HL-60 (cell line): ENCODE measurements at regions not wholly inside any gene's neighbourhood (a gene's known extent, or its start where the extent isn't known, plus 50 kb on each side); places are given as distances from the start of the nearest gene placed in this dataset.

Source experiments
- DNase-seq, 2 experiments: peaks; one replicate each; pipeline ENCODE4 v3.0.0-alpha.2; 2010 to 2020; ENCODE audit warnings: low read depth in 1 of 2, low spot score in 1 of 2
- H3K27ac ChIP-seq: fragments of 250-450 bp; sonication (Bioruptor Pico); replicated peaks from 2 replicates; pipeline ENCODE4 v1.5.1; 2020; ENCODE audit warnings: mild to moderate bottlenecking, moderate library complexity
- H3K27me3 ChIP-seq: fragments of 250-450 bp; sonication (Bioruptor Pico); 2 replicates; pipeline ENCODE4 v1.5.1; 2021; ENCODE audit warnings: mild to moderate bottlenecking, moderate library complexity; ENCODE audit not compliant: insufficient read depth, poor library complexity, severe bottlenecking
- H3K4me3 ChIP-seq: replicated peaks from 2 replicates; pipeline ENCODE4 v1.5.1; 2011; ENCODE audit warnings: mild to moderate bottlenecking, control low read depth, low read length; ENCODE audit not compliant: insufficient read depth
- GABPA ChIP-seq: IDR thresholded peaks from 2 replicates; pipeline ENCODE4 v1.6.1; 2012; ENCODE audit warnings: low read depth
- POLR2AphosphoS5 ChIP-seq: IDR thresholded peaks from 2 replicates; pipeline ENCODE4 v1.6.1; 2012; ENCODE audit warnings: low read depth
- REST ChIP-seq: IDR thresholded peaks from 2 replicates; pipeline ENCODE4 v1.6.1; 2012; ENCODE audit warnings: low read depth; ENCODE audit not compliant: insufficient replicate concordance
- SPI1 ChIP-seq: IDR thresholded peaks from 2 replicates; pipeline ENCODE4 v1.6.1; 2012; ENCODE audit warnings: low read depth, mild to moderate bottlenecking, borderline replicate concordance
- TF ChIP-seq, protein P1 (sequence below): IDR thresholded peaks from one replicate; pipeline ENCODE4 v1.5.1; 2011; ENCODE audit warnings: low read length, control low read depth, inconsistent platforms; ENCODE audit not compliant: insufficient read depth

- no peak overlapping the region for H3K27ac ChIP-seq
Observed at GRCh38 chr3:72008226-72008996, 223.5 kb upstream of the PROK2 start.

GRCh38 chr3:72006631-72007556 lies 221.9 kb upstream of the PROK2 start:
- no peaks in the 10 kb centered on the region for H3K27me3 ChIP-seq
- TF ChIP-seq GABPA: no peak
- no peak for TF ChIP-seq POLR2AphosphoS5
- TF ChIP-seq, protein P1, sequence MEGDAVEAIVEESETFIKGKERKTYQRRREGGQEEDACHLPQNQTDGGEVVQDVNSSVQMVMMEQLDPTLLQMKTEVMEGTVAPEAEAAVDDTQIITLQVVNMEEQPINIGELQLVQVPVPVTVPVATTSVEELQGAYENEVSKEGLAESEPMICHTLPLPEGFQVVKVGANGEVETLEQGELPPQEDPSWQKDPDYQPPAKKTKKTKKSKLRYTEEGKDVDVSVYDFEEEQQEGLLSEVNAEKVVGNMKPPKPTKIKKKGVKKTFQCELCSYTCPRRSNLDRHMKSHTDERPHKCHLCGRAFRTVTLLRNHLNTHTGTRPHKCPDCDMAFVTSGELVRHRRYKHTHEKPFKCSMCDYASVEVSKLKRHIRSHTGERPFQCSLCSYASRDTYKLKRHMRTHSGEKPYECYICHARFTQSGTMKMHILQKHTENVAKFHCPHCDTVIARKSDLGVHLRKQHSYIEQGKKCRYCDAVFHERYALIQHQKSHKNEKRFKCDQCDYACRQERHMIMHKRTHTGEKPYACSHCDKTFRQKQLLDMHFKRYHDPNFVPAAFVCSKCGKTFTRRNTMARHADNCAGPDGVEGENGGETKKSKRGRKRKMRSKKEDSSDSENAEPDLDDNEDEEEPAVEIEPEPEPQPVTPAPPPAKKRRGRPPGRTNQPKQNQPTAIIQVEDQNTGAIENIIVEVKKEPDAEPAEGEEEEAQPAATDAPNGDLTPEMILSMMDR: no peak
- TF ChIP-seq REST: no peak
- no peak for TF ChIP-seq SPI1
- no peak overlapping the region for H3K27ac ChIP-seq
- H3K4me3 ChIP-seq: no peak overlapping the region
- no peak for DNase-seq

More at GRCh38 chr3:72008226-72008996, 223.5 kb upstream of the PROK2 start:
- H3K4me3 ChIP-seq: no peak overlapping the region
- TF ChIP-seq SPI1: no peak
- TF ChIP-seq REST: no peak
- TF ChIP-seq, protein P1: no peak
- TF ChIP-seq POLR2AphosphoS5: no peak
- TF ChIP-seq GABPA: no peak
- DNase-seq: peak; percentile 59 to 73
- no peaks in the 10 kb centered on the region for H3K27me3 ChIP-seq

DNA sequence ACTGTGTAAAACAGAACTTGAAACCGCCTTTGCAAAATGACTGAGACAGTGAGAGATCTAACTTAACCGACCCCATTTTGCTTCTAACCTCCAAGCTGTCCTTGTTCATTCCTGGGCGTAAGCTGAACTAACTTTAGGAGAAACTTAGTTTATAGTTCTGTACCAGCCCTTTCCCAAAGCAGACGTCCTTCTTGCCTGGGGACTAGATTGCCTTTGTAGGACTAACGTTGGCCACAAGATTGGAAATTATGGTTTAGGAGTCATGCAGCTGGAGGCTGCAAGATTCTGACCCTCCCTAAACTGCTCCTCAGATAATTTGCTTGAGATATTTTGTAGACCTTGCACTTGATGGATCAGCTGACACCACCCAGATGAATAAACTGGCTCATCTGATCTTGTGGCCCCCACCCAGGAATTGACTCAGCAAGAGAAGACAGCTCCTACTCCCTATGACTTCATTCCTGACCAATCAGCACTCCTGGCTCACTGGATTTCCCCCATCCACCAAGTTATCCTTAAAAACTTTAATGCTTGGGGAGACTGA lies 219.9 kb upstream of the PROK2 start:
- TF ChIP-seq SPI1 (no peak), POLR2AphosphoS5 (no peak), REST (no peak), GABPA (no peak)
- TF ChIP-seq, protein P1: no peak
- DNase-seq: no peak
- Histone ChIP-seq H3K27me3 (no peaks in the 10 kb centered on the region), H3K27ac (no peak overlapping the region), H3K4me3 (no peak overlapping the region)
